NCI-H345 treated with DMSO at 0.1 percent for 48 hours (cell line): ENCODE measurements at regions not wholly inside any gene's neighbourhood (a gene's known extent, or its start where the extent isn't known, plus 50 kb on each side); places are given as distances from the start of the nearest gene placed in this dataset.

Source experiments
- DNase-seq: peaks from one replicate; lab custom pipeline; 2025; ENCODE audit not compliant: unreplicated experiment; lab: John Stamatoyannopoulos, UW

- DNase-seq: no peak
Measured at GRCh38 chr5:82349652-82350051, 71.5 kb upstream of the RPS23 start.

GRCh38 chr5:82348784-82349425 lies 70.8 kb upstream of the RPS23 start:
- no peak for DNase-seq

GRCh38 chr5:82347201-82347865 lies 69.2 kb upstream of the RPS23 start:
- DNase-seq: no peak

GRCh38 chr5:82346399-82347165 lies 68.4 kb upstream of the RPS23 start:
- no peak for DNase-seq

- DNase-seq: no peak
Measured at GRCh38 chr5:82345108-82345507, 67.0 kb upstream of the RPS23 start.

- no peak for DNase-seq
Measured at GRCh38 chr5:82341325-82341724, 63.2 kb upstream of the RPS23 start.

- no peak for DNase-seq
Measured at GRCh38 chr5:82340799-82341198, 62.6 kb upstream of the RPS23 start.

- no peak for DNase-seq
Measured at GRCh38 chr5:82339792-82340191, 61.6 kb upstream of the RPS23 start.

GRCh38 chr5:82338771-82339373 lies 60.7 kb upstream of the RPS23 start:
- DNase-seq: no peak

GRCh38 chr5:82336959-82337351 lies 58.8 kb upstream of the RPS23 start:
- DNase-seq: no peak

- DNase-seq: no peak
Measured at GRCh38 chr5:82336226-82336958, 58.2 kb upstream of the RPS23 start.

GRCh38 chr5:82335806-82336205 lies 57.7 kb upstream of the RPS23 start:
- DNase-seq: no peak

GRCh38 chr5:82334856-82335255 lies 56.7 kb upstream of the RPS23 start:
- no peak for DNase-seq

- no peak for DNase-seq
Measured at GRCh38 chr5:82334085-82334692, 56.0 kb upstream of the RPS23 start.

- DNase-seq: no peak
Measured at GRCh38 chr5:82332886-82333615, 54.9 kb upstream of the RPS23 start.

- DNase-seq: no peak
Measured at GRCh38 chr5:82332064-82332855, 54.1 kb upstream of the RPS23 start.

- no peak for DNase-seq
Measured at GRCh38 chr5:82331557-82331956, 53.4 kb upstream of the RPS23 start.

GRCh38 chr5:82330530-82331270 lies 52.5 kb upstream of the RPS23 start:
- DNase-seq: no peak

GRCh38 chr5:82329393-82329792 lies 51.2 kb upstream of the RPS23 start:
- no peak for DNase-seq
